Nephron (organoid): ENCODE measurements at regions not wholly inside any gene's neighbourhood (a gene's known extent, or its start where the extent isn't known, plus 50 kb on each side); places are given as distances from the start of the nearest gene placed in this dataset.

ENCODE experiments used
- H3K27ac Mint-ChIP-seq, 3 experiments: 2 replicates each; pipeline ENCODE4 v1.8.0; 2020; ENCODE audit warnings: mixed read lengths in 3 of 3, mild to moderate bottlenecking in 2 of 3, moderate library complexity in 1 of 3
- H3K27me3 Mint-ChIP-seq: 2 replicates; pipeline ENCODE4 v1.8.0; 2021; ENCODE audit warnings: low read depth, mild to moderate bottlenecking, moderate library complexity, mixed read lengths
- H3K36me3 Mint-ChIP-seq: 2 replicates; pipeline ENCODE4 v1.8.0; 2020; ENCODE audit warnings: low read depth, mixed read lengths
- H3K4me1 Mint-ChIP-seq: 2 replicates; pipeline ENCODE4 v1.8.0; 2020; ENCODE audit warnings: mixed read lengths
- H3K4me3 Mint-ChIP-seq, 3 experiments: 2 replicates each; pipeline ENCODE4 v1.8.0; 2020; ENCODE audit warnings: mild to moderate bottlenecking in 3 of 3, mixed read lengths in 3 of 3, moderate library complexity in 2 of 3
- H3K9me3 Mint-ChIP-seq: 2 replicates; pipeline ENCODE4 v1.8.0; 2020; ENCODE audit warnings: mixed read lengths
- CTCF ChIP-seq, 3 experiments: fragments of 200-600 bp; sonication (generic); IDR thresholded peaks; one replicate each; pipeline ENCODE4 v1.5.0; 2021; ENCODE audit warnings: antibody characterized with exemption in 3 of 3; ENCODE audit not compliant: unreplicated experiment in 3 of 3

GRCh38 chr6:133741375-133741861, 147.5 kb upstream of the TCF21 start:
- Mint-ChIP-seq H3K27ac (peak overlapping the region; percentile 58 to 93 (median 77)), H3K4me1 (peaks cover 6% of the 10 kb centered on the region), H3K36me3 (peaks cover 2% of the 10 kb centered on the region), H3K4me3 (peak overlapping the region in 1 of 3 experiments; percentile 8), H3K27me3 (peaks cover 4% of the 10 kb centered on the region), H3K9me3 (peaks cover 3% of the 10 kb centered on the region)
- TF ChIP-seq CTCF (IDR thresholded peaks at IDR 0.05; ENCODE audit: unreplicated experiment in 3 of 3) = no peak

- Mint-ChIP-seq H3K4me3 (no peak overlapping the region), H3K27ac (peak overlapping the region in 1 of 3 experiments; percentile 18), H3K4me1 (peaks cover 6% of the 10 kb centered on the region), H3K27me3 (peaks cover 4% of the 10 kb centered on the region), H3K9me3 (peaks cover 3% of the 10 kb centered on the region), H3K36me3 (peaks cover 11% of the 10 kb centered on the region)
- TF ChIP-seq CTCF (IDR thresholded peaks at IDR 0.05; ENCODE audit: unreplicated experiment in 3 of 3) = no peak
Observed at GRCh38 chr6:133743621-133744020, 145.3 kb upstream of the TCF21 start.

GRCh38 chr6:133746417-133746770, 142.5 kb upstream of the TCF21 start:
- H3K9me3 Mint-ChIP-seq = peaks cover 3% of the 10 kb centered on the region
- no peak overlapping the region for H3K27ac Mint-ChIP-seq
- H3K36me3 Mint-ChIP-seq = peaks cover 11% of the 10 kb centered on the region
- H3K4me1 Mint-ChIP-seq = peaks cover 5% of the 10 kb centered on the region
- H3K4me3 Mint-ChIP-seq = no peak overlapping the region
- peaks cover 4% of the 10 kb centered on the region for H3K27me3 Mint-ChIP-seq
- TF ChIP-seq CTCF (IDR thresholded peaks at IDR 0.05; ENCODE audit: unreplicated experiment in 3 of 3) = no peak

- peak overlapping the region in 1 of 3 experiments; percentile 29 for H3K27ac Mint-ChIP-seq
Observed at GRCh38 chr6:133748628-133749027, 140.3 kb upstream of the TCF21 start.

GRCh38 chr6:133749427-133749826, 139.5 kb upstream of the TCF21 start:
- peaks cover 11% of the 10 kb centered on the region for H3K36me3 Mint-ChIP-seq
- H3K4me3 Mint-ChIP-seq = no peak overlapping the region
- H3K27ac Mint-ChIP-seq = peak overlapping the region in 1 of 3 experiments; percentile 19
- H3K4me1 Mint-ChIP-seq = peaks cover 17% of the 10 kb centered on the region
- peaks cover 3% of the 10 kb centered on the region for H3K9me3 Mint-ChIP-seq
- TF ChIP-seq CTCF (IDR thresholded peaks at IDR 0.05; ENCODE audit: unreplicated experiment in 3 of 3) = no peak
- no peaks in the 10 kb centered on the region for H3K27me3 Mint-ChIP-seq

More at GRCh38 chr6:133748628-133749027, 140.3 kb upstream of the TCF21 start:
- peaks cover 3% of the 10 kb centered on the region for H3K9me3 Mint-ChIP-seq
- H3K36me3 Mint-ChIP-seq = peaks cover 11% of the 10 kb centered on the region
- TF ChIP-seq CTCF (IDR thresholded peaks at IDR 0.05; ENCODE audit: unreplicated experiment in 3 of 3) = no peak
- peaks cover 13% of the 10 kb centered on the region for H3K4me1 Mint-ChIP-seq
- H3K4me3 Mint-ChIP-seq = no peak overlapping the region
- H3K27me3 Mint-ChIP-seq = no peaks in the 10 kb centered on the region

GRCh38 chr6:133752129-133752528, 136.8 kb upstream of the TCF21 start:
- Mint-ChIP-seq H3K27me3 (no peaks in the 10 kb centered on the region), H3K36me3 (peaks cover 8% of the 10 kb centered on the region), H3K9me3 (no peaks in the 10 kb centered on the region), H3K4me1 (peaks cover 38% of the 10 kb centered on the region), H3K4me3 (no peak overlapping the region), H3K27ac (peak overlapping the region; percentile 83 to 90 (median 89))
- TF ChIP-seq CTCF (IDR thresholded peaks at IDR 0.05; ENCODE audit: unreplicated experiment in 3 of 3) = no peak
